ENCODE measurements at regions not wholly inside any gene's neighbourhood (a gene's known extent, or its start where the extent isn't known, plus 50 kb on each side); places are given as distances from the start of the nearest gene placed in this dataset.

- in situ Hi-C loops (cut with HindIII; ENCODE audit: low sequenced_read_pairs) = no loop called here
Measured at GRCh38 chr6:1162367-1163275, 149.3 kb upstream of the FOXQ1 start.

GRCh38 chr6:1156411-1156810 is 155.5 kb upstream of the FOXQ1 start:
- in situ Hi-C loops (cut with HindIII; ENCODE audit: low sequenced_read_pairs) = loop anchor here (5.0 kb wide), 1 partner anchor 34 kb away; no protein-coding TSS in a partner anchor

- in situ Hi-C loops (cut with HindIII; ENCODE audit: low sequenced_read_pairs) = no loop called here
Measured at GRCh38 chr6:1153696-1154245, 158.1 kb upstream of the FOXQ1 start.

GRCh38 chr6:1146500-1146899 is 165.4 kb upstream of the FOXQ1 start:
- in situ Hi-C loops (cut with HindIII; ENCODE audit: low sequenced_read_pairs) = no loop called here

GRCh38 chr6:1145768-1146218 is 166.1 kb upstream of the FOXQ1 start:
- in situ Hi-C loops (cut with HindIII; ENCODE audit: low sequenced_read_pairs) = no loop called here

- in situ Hi-C loops (cut with HindIII; ENCODE audit: low sequenced_read_pairs) = no loop called here
Measured at GRCh38 chr6:1144842-1145767, 166.8 kb upstream of the FOXQ1 start.

GRCh38 chr6:1143655-1144054 is 168.2 kb upstream of the FOXQ1 start:
- in situ Hi-C loops (cut with HindIII; ENCODE audit: low sequenced_read_pairs) = no loop called here

GRCh38 chr6:1139155-1139890 is 172.6 kb upstream of the FOXQ1 start:
- in situ Hi-C loops (cut with HindIII; ENCODE audit: low sequenced_read_pairs) = no loop called here

- in situ Hi-C loops (cut with HindIII; ENCODE audit: low sequenced_read_pairs) = no loop called here
Measured at GRCh38 chr6:1137849-1138248, 174.0 kb upstream of the FOXQ1 start.

- in situ Hi-C loops (cut with HindIII; ENCODE audit: low sequenced_read_pairs) = no loop called here
Measured at GRCh38 chr6:1136827-1137226, 175.1 kb upstream of the FOXQ1 start.

GRCh38 chr6:1136415-1136774 is 175.5 kb upstream of the FOXQ1 start:
- in situ Hi-C loops (cut with HindIII; ENCODE audit: low sequenced_read_pairs) = no loop called here

GRCh38 chr6:1135726-1136414 is 176.0 kb upstream of the FOXQ1 start:
- in situ Hi-C loops (cut with HindIII; ENCODE audit: low sequenced_read_pairs) = no loop called here

- in situ Hi-C loops (cut with HindIII; ENCODE audit: low sequenced_read_pairs) = no loop called here
Measured at GRCh38 chr6:1131285-1132079, 180.4 kb upstream of the FOXQ1 start.

- in situ Hi-C loops (cut with HindIII; ENCODE audit: low sequenced_read_pairs) = no loop called here
Measured at GRCh38 chr6:1130709-1131108, 181.2 kb upstream of the FOXQ1 start.

GRCh38 chr6:1129131-1129530 is 182.8 kb upstream of the FOXQ1 start:
- in situ Hi-C loops (cut with HindIII; ENCODE audit: low sequenced_read_pairs) = no loop called here

GRCh38 chr6:1127597-1128288 is 184.2 kb upstream of the FOXQ1 start:
- in situ Hi-C loops (cut with HindIII; ENCODE audit: low sequenced_read_pairs) = no loop called here

- in situ Hi-C loops (cut with HindIII; ENCODE audit: low sequenced_read_pairs) = no loop called here
Measured at GRCh38 chr6:1127129-1127528, 184.8 kb upstream of the FOXQ1 start.

- in situ Hi-C loops (cut with HindIII; ENCODE audit: low sequenced_read_pairs) = no loop called here
Measured at GRCh38 chr6:1126036-1126435, 185.9 kb upstream of the FOXQ1 start.

GRCh38 chr6:1125297-1125696 is 186.6 kb upstream of the FOXQ1 start:
- in situ Hi-C loops (cut with HindIII; ENCODE audit: low sequenced_read_pairs) = no loop called here

Data from endothelial cell of hepatic sinusoid (primary cell).